ENCODE measurements at regions not wholly inside any gene's neighbourhood (a gene's known extent, or its start where the extent isn't known, plus 50 kb on each side); places are given as distances from the start of the nearest gene placed in this dataset.
A peak's percentile ranks its signal among the peaks of the same experiment; 100 is the strongest.

DNA sequence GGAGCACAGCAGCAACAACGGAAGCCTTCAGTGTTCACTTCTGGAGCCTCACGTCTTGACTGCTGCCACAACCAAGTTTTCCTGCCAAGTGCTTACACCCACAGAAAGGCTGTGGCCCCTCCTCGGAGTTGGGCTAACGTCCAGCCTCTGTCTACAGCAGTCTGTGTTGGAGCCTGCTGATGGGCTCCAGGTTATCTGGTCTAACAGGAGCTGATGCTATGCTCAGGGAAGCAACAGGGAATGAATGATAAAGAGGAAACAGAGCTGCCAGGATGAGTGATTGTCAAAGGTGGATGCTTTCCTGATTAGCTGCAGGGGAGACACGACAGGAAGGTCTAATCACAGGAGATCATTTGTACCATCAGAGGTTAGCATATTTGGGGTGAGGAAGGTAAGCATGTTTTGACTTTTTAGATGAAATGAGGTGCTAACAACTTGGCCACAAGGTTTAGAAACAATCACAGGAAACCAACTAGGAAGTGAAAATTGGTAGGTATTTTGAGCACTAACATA lies 53.8 kb upstream of the RCBTB2 start:
- Mint-ChIP-seq H3K27ac (no peak overlapping the region), H3K27me3 (ENCODE audit: low read depth in 3 of 3) (peaks cover 0 to 3% (median 1%) of the 10 kb centered on the region in 3 donors), H3K4me1 (peaks cover 31% of the 10 kb centered on the region), H3K4me3 (no peak overlapping the region), H3K36me3 (no peaks in the 10 kb centered on the region), H3K9me3 (peaks cover 1 to 9% (median 6%) of the 10 kb centered on the region in 7 donors)
- no peaks in the 10 kb centered on the region for H4K20me1 ChIP-seq (ENCODE audit: insufficient read depth, low read length)
- no peaks in the 10 kb centered on the region for H3K36me3 ChIP-seq (replicated peaks in 1 of 2; ENCODE audit: control insufficient read depth in 1 of 2, insufficient read depth in 2 of 2, low read length in 2 of 2)
- peaks cover 0 to 7% of the 10 kb centered on the region in 2 donors for H3K9me3 ChIP-seq (replicated peaks in 1 of 2; ENCODE audit: control insufficient read depth in 1 of 2, insufficient read depth in 1 of 2, low read length in 2 of 2)
- WGBS (ENCODE audit: insufficient coverage) = 17% methylated on average over 1 of the region's 5 CpGs
- intact Hi-C loops (cut with micrococcal nuclease) = no loop called here
- no peak overlapping the region for H3K27ac ChIP-seq (ENCODE audit: low read depth in 1 of 2, low read length in 2 of 2)
- peaks cover 20 to 25% of the 10 kb centered on the region in 2 donors for H3K4me1 ChIP-seq (ENCODE audit: control insufficient read depth in 1 of 2, insufficient read depth in 2 of 2, low read length in 2 of 2)
- peak overlapping the region; percentile 9 for H2AFZ ChIP-seq (ENCODE audit: insufficient read depth, low read depth, low read length, poor library complexity, severe bottlenecking)
- no peak overlapping the region for H3K4me2 ChIP-seq (replicated peaks; ENCODE audit: extremely low read depth, low read length, poor library complexity, severe bottlenecking)
- no peaks in the 10 kb centered on the region for H3K27me3 ChIP-seq (ENCODE audit: control insufficient read depth in 2 of 2, insufficient read depth in 2 of 2, low read length in 2 of 2)
- no peaks in the 10 kb centered on the region for H3K79me2 ChIP-seq (ENCODE audit: insufficient read depth, low read length)
- H3K4me3 ChIP-seq (replicated peaks in 1 of 3; ENCODE audit: low read depth in 2 of 3, low read length in 3 of 3) = no peak overlapping the region
- TF ChIP-seq, protein P1, sequence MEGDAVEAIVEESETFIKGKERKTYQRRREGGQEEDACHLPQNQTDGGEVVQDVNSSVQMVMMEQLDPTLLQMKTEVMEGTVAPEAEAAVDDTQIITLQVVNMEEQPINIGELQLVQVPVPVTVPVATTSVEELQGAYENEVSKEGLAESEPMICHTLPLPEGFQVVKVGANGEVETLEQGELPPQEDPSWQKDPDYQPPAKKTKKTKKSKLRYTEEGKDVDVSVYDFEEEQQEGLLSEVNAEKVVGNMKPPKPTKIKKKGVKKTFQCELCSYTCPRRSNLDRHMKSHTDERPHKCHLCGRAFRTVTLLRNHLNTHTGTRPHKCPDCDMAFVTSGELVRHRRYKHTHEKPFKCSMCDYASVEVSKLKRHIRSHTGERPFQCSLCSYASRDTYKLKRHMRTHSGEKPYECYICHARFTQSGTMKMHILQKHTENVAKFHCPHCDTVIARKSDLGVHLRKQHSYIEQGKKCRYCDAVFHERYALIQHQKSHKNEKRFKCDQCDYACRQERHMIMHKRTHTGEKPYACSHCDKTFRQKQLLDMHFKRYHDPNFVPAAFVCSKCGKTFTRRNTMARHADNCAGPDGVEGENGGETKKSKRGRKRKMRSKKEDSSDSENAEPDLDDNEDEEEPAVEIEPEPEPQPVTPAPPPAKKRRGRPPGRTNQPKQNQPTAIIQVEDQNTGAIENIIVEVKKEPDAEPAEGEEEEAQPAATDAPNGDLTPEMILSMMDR (IDR thresholded peaks at IDR 0.05) = no peak
- no peak overlapping the region for H3K9ac ChIP-seq (ENCODE audit: insufficient read depth, low read length, poor library complexity, severe bottlenecking)
- no peak for DNase-seq

DNA sequence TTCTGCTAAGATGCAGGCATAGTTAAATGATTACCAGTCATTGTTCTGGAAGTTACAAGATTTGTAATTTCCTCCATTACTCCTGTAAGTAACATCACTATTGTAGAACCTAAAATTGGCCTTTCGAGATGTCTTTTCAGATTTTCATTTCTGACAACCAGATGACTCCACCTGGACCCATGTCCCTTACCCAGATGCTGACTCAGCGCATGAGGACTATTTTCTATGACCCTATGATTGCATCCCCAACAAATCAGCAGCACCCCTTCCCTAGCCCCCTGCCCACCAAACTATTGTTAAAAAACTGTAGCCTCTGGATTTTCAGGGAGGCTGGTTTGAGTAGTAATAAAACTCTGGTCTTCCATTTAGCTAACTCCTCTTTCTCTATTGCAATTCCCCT lies 55.2 kb upstream of the RCBTB2 start:
- peaks cover 20 to 31% of the 10 kb centered on the region in 2 donors for H3K4me1 ChIP-seq (ENCODE audit: control insufficient read depth in 1 of 2, insufficient read depth in 2 of 2, low read length in 2 of 2)
- no peaks in the 10 kb centered on the region for H3K36me3 ChIP-seq (replicated peaks in 1 of 2; ENCODE audit: control insufficient read depth in 1 of 2, insufficient read depth in 2 of 2, low read length in 2 of 2)
- peaks cover 0 to 7% of the 10 kb centered on the region in 2 donors for H3K9me3 ChIP-seq (replicated peaks in 1 of 2; ENCODE audit: control insufficient read depth in 1 of 2, insufficient read depth in 1 of 2, low read length in 2 of 2)
- no peak overlapping the region for H3K4me2 ChIP-seq (replicated peaks; ENCODE audit: extremely low read depth, low read length, poor library complexity, severe bottlenecking)
- H3K79me2 ChIP-seq (ENCODE audit: insufficient read depth, low read length) = no peaks in the 10 kb centered on the region
- H3K4me3 Mint-ChIP-seq = no peak overlapping the region
- H3K27ac Mint-ChIP-seq = peak overlapping the region in 2 of 7 donors; percentile 40 to 58
- H3K4me3 ChIP-seq (replicated peaks in 1 of 3; ENCODE audit: low read depth in 2 of 3, low read length in 3 of 3) = no peak overlapping the region
- H3K9me3 Mint-ChIP-seq = peaks cover 1 to 9% (median 6%) of the 10 kb centered on the region in 7 donors
- WGBS (ENCODE audit: insufficient coverage) = 100% methylated on average over 1 of the region's 2 CpGs
- H3K9ac ChIP-seq (ENCODE audit: insufficient read depth, low read length, poor library complexity, severe bottlenecking) = no peak overlapping the region
- H3K4me1 Mint-ChIP-seq = peaks cover 39% of the 10 kb centered on the region
- H3K27ac ChIP-seq (ENCODE audit: low read depth in 1 of 2, low read length in 2 of 2) = no peak overlapping the region
- no peaks in the 10 kb centered on the region for H4K20me1 ChIP-seq (ENCODE audit: insufficient read depth, low read length)
- H3K36me3 Mint-ChIP-seq = no peaks in the 10 kb centered on the region
- peaks cover 0 to 1% (median 0%) of the 10 kb centered on the region in 3 donors for H3K27me3 Mint-ChIP-seq (ENCODE audit: low read depth in 3 of 3)
- no peaks in the 10 kb centered on the region for H3K27me3 ChIP-seq (ENCODE audit: control insufficient read depth in 2 of 2, insufficient read depth in 2 of 2, low read length in 2 of 2)
- H2AFZ ChIP-seq (ENCODE audit: insufficient read depth, low read depth, low read length, poor library complexity, severe bottlenecking) = no peak overlapping the region
- intact Hi-C loops (cut with micrococcal nuclease) = no loop called here
- TF ChIP-seq, protein P1 (IDR thresholded peaks at IDR 0.05) = no peak
- DNase-seq = no peak

All from CD14-positive monocyte (primary cell).